HG03045 (cell line): ENCODE measurements at regions not wholly inside any gene's neighbourhood (a gene's known extent, or its start where the extent isn't known, plus 50 kb on each side); places are given as distances from the start of the nearest gene placed in this dataset.

Source experiments
- ATAC-seq: cut with Tn5 transposase; IDR thresholded peaks from one replicate; pipeline ENCODE4 v1.9.1; 2021; ENCODE audit warnings: mild to moderate bottlenecking, moderate library complexity; ENCODE audit not compliant: unreplicated experiment

DNA sequence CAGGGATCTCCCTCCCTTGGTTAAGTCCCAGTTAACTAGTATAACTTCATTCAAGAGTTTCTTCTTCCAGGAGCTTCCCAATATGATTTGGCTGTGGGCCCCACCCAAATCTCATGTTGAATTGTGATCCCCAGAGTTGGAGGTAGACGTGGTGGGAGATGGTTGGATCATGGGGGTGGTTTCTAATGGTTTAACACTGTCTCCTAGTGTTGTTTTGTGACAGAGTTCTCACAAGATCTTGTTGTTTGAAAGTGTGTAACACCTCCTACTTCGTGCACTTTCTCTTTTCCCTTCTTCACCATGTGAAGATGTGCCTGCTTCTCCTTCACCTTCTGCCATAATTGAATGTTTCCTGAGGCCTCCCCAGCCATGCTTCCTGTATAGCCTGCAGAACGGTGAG lies 251.8 kb upstream of the FGGY start:
- no peak for ATAC-seq

DNA sequence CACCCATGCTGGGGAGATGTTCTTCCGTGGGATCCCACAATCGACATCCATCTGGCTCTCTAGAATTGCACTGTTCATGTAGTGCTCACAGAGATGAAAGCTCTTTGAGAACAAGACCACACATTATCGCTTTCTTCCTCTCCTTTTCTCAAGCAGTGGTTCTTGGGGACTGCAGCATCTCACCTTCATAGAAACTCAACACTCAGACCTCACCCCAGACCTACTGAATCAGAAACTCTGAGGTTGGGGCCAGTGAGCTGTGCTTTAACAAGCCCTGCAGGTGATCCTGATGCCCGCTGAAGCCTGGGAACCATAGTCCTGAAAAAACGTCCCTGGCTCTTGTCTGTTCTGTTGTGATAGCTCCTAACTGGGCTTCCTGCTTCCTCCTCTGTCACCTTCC lies 251.3 kb upstream of the FGGY start:
- peak; percentile 42 for ATAC-seq

DNA sequence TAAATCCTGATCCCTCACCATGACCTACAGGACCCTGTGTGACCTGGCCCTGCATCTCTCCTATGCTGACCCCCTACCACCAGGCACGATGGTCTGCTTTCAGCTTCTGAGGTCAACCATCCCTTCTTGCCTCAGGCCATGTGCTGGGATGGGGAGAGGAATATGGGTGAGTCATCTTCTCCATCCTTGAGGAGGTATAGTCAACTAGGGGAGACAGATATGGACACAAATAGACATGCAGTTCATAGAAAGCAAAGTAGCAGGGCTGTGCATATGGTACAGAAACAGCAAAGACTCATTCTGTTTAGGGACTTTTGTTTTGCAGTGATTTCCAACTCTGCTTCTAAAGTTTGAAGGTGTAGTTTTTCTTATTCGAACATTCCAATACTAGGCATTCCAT lies 250.8 kb upstream of the FGGY start:
- ATAC-seq: no peak

DNA sequence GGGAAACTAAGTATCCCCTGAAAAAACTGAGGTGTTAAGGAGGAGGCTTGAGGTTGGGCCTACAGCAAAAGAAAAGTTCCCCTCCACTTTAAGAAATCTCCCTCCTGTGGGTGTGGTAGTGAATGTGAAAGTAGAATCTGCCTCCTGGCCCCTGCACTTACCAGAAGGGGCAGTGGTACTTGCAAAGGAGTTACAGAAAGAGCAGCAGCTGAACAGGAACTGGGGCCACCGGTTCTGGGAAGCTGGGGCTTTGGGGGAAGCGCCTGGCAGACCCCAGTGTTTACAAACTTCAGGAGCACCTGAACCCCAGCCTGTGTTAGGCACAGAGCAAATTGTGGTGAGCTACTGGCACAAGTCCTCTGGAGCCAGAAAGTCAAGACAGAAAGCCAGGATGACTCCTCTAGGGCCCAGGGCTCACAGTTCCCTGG lies 250.2 kb upstream of the FGGY start:
- peak; percentile 91 for ATAC-seq

DNA sequence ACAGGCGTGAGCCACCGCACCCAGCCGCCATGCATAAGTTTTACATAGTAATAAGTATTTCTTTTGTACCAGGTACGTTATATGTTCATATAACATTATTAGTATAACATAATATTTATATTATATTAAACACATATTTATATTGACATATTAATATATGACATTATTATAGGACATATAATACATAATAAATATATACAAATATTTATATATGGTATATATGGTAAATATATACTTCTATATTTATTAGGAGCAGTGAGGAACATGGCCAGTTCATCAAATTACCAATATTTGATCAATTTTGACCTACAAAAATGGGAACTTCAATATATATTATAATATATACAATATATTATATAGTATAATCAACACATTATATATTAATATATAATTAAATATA lies 245.9 kb upstream of the FGGY start:
- no peak for ATAC-seq

DNA sequence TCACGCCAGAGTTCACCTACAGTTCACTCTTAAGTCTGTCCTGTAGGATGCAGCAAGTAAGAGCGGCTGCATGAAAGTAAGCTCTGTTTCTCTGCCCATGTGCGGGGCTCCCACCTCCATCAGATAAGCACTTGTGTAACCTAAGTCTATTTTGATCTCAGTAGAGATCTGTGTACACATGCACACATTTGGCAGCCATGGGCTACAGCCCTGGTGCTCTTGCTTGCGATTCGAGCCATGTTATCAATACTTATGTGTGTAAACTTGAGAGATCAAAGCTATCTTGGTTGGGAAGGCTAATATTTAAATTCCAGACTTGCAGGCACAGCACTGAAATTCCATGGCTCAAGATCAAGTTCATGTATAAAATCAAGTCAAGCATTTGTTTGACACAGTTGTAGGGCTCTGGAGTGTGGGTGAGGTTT lies 244.7 kb upstream of the FGGY start:
- ATAC-seq: no peak

DNA sequence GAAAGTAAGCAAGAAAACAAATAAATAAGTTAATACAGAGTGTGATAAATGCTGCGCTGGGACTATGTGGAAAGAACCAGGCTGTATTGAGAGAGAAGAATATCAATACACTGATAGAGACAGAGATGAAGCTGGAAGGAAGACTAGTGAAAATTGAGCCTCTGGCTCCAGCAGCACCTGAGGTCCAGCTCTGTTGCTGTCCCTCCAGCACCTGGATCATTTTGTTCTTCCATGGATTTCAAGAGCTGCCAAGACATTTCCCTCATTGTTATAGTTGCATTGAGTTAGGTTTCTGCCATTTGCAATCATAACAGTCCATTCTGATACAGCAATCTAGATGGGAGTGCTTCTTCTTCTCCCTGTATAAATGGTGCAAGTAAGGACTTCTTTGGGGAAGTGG lies 242.7 kb upstream of the FGGY start:
- ATAC-seq: no peak

DNA sequence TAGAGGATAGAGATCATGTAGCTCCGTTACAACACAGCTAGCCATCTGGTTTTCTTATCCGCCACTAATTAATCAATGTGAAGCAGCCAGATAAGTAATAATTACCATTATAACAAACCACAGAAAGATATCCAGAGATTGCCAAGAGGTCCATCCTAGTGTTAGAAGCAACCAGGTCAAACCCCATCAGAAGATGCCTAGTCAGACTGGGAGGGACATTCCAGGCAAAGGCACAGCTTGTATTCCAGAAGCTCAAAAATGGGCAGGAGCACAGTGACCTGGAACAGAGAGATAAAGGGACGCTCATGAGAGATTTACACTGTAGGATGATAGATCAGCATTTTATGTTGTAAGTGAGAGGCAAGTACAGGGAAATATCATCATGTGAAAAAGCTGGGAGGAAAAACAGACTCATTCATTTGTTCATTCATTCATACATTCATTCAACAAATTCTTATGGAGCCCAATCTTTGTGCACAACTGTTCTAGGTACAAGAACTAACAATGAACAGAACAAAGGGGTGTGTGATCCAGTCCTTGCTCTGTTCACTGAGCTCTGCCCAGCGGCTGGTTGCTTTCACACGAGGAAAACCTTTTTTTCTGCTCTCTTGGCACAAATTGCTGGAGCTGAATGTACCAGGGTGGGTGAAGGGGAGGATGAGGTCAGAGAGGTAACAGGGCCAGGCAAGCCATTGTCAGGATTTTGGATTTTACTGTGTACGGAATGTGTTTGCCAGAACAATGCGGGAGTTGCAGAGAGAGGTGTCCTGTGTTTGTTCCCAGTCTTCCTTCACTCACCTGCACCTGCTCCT lies 240.8 kb upstream of the FGGY start:
- no peak for ATAC-seq

DNA sequence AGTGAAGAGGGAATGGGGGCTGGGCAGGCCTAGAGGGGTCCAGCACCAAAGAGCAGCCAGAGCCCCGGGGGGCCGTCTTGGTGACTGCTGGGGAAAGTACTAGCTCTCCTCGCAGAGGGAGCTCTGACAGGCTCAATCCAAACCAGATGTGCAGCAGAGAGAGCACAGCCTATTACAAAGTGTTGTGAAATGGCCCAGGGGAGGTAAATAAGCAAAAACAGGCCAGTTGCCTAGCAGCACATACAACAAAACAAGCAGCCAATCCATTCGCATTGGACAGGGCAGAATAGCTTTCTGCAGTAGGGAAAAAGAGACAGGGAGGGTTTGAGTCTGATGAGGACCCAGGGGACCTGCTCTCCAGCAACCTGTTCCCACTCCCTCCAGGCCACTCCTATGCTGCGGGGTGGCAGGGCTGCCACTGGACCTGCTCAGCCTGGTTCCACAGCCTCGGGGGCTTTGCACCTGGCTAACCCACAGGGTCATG lies 239.6 kb upstream of the FGGY start:
- no peak for ATAC-seq

DNA sequence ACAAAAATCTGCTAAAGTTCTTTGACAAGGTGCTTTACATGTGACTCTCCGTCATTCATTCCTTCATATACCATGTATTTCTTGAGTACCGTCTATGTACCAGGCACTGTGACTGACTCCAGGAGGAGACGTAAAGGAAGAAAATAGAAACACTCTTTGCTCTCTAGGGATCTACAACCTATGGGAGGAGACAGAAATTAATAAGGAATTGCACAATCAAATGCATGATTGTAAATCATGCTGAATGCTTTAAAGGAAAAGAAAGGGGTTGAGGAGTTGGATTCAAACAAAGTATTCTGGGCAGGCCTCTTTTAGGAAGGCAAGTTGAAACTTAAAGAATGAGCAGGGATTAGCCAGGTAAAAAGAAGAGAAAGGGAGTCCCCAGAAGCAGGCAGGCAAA lies 239.1 kb upstream of the FGGY start:
- no peak for ATAC-seq

DNA sequence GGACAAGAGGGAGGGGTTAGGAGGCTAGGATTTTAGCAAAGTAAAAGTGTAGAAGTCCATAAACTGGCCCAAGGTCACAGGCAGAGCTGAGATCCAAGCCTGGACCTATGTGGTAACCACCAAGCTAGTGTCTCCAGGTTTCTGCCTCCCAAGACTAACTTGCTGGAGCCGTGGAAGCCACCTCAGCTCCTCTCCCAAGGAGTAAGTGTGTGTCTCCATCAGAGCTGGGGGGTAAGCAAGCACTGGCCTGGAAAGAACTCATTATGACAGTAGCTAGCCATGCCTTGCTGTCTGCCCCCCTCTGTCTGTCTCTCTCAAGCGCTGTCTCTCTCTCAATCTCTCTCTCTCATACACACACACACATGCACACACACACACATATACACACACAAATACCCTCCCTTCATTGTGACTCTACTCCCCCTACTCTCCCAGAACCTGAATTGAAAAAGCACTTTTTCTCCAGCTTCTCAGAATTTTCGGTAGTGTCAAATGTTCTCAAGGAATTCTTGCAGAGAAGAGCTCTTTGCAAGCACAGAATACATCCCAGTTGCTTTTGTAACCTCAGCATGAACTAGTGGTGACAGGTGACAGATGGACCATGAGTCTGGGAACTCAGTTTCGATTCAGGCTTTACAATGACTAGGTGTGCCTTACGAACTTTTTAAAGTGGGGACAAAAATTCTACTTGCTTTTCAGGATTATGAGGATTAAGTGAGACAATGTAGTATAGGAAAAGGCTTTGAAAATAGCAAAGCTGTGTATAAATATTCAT lies 238.0 kb upstream of the FGGY start:
- ATAC-seq: no peak

DNA sequence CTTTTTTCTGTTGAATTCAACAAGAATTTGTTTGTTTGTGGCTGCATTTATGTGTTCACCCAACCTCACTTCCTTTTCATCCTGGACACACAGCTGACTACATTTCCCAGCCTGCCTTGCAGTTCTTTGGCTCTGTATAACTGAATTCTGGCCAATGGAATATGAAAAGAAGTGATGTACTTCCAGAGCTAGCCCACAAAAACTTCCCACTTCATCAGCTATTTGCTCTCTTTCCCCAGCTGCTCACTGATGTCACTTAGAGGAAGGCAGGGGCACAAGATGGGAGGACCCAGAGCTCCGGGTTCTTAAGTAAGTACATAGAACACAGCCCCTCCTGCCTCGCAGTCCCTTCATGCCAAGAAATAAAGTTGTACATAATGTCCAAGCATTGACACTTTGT lies 235.0 kb upstream of the FGGY start:
- no peak for ATAC-seq

DNA sequence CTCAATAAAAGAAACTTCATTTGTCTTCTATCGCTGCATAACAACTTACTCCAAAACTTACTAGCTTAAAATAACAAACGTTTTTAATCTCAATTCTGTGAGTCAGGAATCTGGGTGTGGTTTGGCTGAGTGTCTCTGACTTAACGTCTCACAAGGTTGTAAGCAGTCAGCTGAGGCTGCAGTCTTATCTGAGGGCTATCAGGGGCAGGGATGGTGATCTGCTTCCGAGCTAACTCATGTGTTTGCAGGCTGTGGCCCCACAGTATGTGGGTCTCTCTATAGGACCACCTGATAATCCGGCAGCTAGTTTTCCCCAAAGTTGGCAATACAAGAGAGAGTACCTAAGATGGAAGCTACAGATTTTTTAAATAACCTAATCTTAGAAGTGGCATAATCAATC lies 234.2 kb upstream of the FGGY start:
- no peak for ATAC-seq

DNA sequence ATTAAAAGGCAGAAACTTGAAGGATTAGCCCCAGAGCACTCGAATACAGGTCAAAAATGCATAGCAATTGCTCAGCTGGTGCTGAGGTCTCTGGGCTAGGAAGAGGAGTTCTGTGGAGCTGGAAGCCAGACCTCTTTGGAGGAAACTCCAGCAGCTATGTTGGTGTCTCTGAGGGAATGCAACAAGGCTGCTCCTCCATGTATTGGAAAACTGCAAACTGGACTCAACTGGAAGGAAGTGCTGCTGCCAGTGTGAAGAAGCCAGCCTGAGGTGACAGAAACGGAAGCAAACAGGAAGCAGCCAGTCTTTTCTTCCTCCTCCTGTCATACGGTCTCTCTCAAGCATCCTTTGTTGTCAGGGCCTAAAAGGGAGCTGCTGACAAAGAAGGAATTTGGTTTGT lies 233.4 kb upstream of the FGGY start:
- ATAC-seq: no peak

DNA sequence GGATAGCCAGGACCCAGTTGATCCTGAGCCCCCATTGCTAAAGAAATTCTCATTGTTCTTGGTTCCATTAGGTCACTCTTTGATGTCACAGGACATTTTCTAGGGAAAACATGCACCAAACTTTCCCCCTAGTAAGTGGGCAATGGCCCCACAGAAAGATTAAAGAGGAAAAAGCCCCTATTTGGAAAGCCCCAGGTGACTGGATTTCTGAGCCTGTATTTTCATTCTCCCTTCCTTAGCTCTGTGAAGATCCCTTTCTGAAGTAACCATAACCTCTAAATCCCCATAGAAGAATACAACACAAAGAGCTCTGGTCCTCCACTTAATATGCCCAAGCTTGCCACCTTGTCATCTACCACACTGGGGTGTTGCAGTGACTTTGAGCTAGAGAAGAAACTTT lies 232.3 kb upstream of the FGGY start:
- ATAC-seq: no peak

DNA sequence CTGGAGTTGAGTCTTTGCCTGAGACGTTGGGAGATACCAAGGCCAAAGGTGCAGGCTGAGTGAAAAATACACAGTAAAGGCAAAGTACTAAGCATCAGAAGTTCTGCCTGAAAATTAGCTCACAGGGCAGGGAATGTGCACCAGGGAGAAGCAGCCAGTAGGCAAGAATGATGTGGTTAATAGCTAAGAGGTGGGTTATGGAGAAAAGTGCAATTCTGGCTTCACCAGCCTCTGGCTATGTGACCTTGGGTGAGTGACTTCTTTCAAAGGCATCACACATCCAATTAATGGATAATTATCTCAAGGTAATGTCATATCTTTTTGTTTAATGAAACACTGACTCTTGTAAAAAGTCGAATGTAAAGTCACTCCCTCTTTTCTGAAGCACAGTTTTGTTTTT lies 230.7 kb upstream of the FGGY start:
- no peak for ATAC-seq

DNA sequence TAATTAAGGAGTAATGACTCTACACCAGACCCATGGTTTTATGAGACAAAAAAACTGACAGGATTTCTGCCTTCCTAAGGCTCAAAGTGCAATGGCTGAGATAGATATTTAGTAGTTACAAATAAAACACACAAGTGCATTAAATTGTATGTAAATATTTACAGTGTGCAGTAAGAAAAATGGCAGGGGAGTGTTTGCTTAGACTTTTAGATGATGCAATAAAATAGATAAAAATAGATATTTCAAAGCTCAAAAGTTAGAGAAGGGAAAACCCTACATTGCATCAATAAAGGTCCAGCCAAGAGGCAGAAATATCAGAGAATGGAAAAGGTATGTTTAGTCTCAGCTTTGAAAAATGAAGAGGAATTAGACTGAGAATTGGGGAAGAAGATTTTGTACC lies 226.3 kb upstream of the FGGY start:
- no peak for ATAC-seq

DNA sequence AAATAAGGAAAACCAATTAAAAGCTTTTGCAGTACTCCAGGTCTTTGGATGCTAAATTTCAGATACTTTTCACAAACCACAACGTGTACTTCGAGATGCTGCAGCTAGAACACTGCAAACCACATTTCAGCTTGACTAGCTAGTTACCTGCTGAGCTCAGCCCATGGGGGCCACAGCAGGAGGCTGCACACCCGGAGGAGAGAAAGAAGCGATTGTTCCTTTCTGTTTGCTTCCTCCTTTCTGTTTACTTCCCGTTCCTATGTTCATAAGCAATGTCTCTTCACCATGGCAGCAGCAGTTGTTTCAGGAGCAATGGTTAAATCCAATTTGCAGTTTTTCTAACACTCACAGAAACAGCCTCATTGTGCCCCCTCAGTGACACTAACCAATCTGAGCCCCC lies 225.6 kb upstream of the FGGY start:
- no peak for ATAC-seq

DNA sequence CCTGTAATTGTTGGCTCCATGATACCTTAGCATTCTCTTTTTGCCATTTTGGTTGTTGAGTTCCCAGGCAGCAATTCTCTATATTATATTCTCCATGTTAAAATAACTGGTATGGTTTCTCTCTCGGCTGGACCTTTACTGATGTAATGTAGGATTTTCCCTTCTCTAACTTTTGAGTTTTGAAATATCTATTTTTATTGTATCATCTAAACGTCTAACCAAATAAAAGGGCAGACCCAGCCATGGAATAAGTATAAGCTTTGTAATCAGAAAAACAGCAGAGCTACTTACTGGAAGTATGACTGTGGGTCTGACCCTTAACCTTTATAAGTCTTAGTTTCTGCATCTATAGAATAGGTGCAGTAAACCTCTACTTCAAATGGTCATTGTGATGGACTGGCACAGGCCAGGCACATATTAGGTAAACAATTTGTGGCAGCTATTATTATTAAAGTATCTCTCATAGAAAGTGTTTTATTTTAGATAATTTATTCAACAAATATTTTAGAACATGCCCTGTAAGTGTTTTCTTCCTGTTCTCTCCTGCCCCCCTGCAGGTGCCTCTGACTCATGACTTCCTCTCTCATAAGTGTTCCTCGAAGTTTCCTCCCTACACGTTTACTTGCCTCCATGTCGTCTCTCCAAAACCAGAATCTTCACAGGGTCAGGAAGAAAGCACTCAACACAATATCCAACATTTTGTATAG lies 224.9 kb upstream of the FGGY start:
- ATAC-seq: no peak

DNA sequence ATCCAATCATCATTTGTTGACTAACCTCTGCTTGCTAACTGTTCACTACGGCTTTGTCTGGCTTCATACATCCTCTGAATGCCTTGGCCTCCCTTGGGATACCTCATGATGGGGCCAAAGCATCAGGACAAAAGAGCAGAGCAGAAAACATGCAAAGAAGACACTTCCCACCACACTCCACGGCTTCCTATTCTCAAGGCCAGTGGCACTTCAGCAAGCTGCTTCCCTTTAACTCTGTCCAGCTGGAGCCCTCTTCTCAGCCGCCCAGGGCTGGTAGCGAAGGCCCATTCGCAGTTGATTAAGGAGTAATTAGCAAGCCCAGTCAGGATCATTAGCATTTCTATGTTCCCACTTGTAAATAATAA lies 224.3 kb upstream of the FGGY start:
- ATAC-seq: no peak

DNA sequence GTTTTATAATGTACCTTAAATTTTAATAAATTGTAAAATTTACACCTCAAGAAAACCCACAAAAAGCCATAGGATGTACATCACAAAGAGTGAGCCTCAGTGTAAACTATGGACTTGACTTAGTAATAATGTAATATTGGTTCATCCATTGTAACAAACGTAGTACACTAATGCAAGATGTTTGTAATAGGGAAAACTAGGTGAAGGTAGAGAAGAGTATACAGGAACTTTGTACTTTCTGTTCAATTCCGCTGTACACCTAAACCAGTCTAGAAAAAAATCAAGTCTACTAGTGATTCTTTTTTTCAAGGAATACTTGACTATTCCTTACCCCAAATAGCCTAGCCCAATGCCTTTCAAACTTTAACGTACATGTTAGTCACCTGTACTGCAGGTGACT lies 222.3 kb upstream of the FGGY start:
- ATAC-seq: no peak

DNA sequence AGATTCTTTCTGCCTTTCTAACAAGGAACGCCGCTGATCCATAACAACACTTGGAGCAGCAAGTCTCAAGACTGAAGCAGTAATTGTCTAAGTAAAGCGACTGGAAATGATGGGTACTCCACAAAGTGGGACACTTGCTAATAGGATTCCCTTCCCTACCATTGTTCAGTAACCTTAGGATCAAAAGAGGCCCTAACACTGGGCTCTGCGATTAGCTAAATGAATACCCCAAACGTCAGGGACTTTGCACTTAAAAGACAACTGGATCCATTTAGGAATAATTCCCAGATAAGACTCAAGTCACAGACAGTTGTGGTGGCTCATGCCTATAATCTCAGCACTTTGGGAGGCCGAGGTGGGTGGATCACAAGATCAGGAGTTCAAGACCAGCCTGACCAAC lies 221.9 kb upstream of the FGGY start:
- no peak for ATAC-seq
